ENCODE measurements at regions not wholly inside any gene's neighbourhood (a gene's known extent, or its start where the extent isn't known, plus 50 kb on each side); places are given as distances from the start of the nearest gene placed in this dataset.

DNA sequence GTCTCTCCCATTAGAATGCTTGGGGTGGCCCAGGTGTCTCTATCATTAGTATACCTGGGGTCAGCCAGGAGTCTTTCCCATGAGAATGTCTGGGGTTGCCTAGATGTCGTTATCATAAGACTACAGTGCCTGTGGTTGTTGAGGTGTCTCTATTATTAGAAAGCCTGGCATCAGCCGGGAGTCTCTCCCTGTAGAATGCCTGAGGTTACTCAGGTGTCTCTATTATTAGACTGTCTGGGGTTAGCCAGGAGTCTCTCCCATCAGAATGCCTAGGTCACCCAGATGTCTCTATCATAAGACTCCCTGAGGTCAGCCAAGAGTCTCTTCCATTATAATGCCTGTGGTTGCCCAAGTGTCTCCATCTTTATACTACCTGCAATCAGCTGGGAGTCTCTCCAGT lies 1541.1 kb downstream of the UQCRFS1 start:
- TF ChIP-seq ELF4 (IDR thresholded peaks at IDR 0.05) = no peak
- TF ChIP-seq HDGF (IDR thresholded peaks at IDR 0.05; ENCODE audit: borderline replicate concordance) = no peak
